AG20443 (cell line): ENCODE measurements at regions not wholly inside any gene's neighbourhood (a gene's known extent, or its start where the extent isn't known, plus 50 kb on each side); places are given as distances from the start of the nearest gene placed in this dataset.
"Not testable (repeated sequence)": the region's sequence is repeated elsewhere in the genome, so short reads cannot be mapped to it uniquely, and the experiment has no call there.

Source experiments
- DNase-seq: peaks from one replicate; pipeline ENCODE4 v3.0.0; 2012; ENCODE audit warnings: low spot score, mixed read lengths

GRCh38 chr13:75178436-75178835 is 303.5 kb downstream of the TBC1D4 start:
- DNase-seq, result no peak

GRCh38 chr13:75175575-75175974 is 306.4 kb downstream of the TBC1D4 start:
- DNase-seq, result no peak

GRCh38 chr13:75175097-75175496 is 306.9 kb downstream of the TBC1D4 start:
- DNase-seq, result not testable (repeated sequence)

DNA sequence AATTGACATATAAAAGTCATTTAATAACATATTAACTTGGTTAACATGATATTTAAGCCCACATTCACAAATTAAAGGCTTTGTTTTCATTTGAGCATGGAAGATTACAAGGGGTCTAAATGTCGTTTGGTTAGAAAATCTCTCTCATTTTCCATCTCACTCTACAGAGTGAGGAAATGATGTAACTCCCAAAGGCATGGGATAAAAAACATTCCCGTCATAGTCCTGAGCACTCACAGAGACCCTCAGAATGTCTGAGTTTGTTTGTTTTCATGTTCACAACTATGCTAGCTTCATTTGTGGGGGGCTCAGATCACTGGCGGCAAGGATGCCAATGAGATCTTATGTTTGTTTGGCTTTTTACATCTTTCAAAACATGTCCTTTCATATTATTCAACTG is 307.5 kb downstream of the TBC1D4 start:
- DNase-seq, result no peak

DNA sequence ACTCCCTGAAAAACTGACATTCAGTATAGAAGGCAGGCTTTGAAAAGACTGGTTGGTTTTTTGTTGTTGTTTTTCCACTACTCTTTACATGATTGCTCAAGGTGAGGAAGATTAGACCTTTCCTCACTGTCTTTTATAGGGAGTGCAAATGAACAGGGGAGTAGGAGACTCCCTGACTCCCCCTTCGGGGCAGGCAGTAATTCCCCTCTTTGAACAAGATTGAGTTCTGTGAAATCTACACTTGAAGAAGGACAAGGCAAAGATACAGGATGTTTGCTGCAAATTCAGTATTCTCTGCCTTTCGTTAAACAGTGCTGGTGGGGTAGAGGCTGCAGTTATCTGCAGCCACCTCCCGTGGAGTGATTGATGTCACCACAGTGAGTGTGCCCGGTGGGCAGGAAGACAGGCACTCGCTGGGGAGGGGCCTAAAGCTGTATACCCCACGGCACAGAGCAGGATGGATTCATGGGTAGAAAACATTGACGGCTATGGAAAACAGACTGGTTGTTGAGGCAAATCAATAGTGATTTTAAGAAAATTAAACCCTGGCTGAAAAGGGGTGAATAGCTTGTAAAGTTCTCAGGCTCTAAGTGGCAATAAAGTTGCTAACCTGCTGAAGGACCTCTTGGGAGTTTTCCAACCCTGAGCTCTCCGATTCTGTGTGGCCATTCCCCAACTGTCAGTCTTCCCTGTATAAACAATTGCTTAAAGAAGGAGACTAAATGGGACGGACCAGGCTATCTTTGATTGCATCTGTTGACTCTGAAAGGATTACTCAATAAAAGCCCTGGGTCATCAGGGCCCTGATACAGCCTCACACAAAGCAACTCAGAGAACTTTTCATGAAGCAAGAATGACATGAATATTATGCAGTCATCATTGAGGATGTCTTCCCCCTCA is 308.3 kb downstream of the TBC1D4 start:
- no peak for DNase-seq

DNA sequence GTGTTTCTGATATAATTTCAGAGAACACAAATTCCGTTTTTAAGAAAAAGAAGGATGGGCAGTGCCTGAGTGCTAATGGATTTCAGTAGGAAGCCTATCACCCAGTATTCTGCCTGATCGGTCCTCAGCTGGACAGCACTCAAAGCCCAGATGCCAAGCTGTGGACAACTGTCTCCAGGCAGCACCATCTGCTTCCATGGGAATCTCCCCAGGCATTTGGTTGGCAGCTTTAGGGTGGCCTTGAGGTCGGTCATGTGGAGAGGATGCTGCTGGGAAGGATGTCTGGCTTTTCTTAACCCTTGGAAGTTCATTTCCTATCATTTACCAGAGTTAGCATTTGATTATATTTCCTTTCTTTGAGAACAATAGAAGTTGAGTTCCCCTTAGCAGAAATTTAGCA is 311.7 kb downstream of the TBC1D4 start:
- DNase-seq, result no peak

DNA sequence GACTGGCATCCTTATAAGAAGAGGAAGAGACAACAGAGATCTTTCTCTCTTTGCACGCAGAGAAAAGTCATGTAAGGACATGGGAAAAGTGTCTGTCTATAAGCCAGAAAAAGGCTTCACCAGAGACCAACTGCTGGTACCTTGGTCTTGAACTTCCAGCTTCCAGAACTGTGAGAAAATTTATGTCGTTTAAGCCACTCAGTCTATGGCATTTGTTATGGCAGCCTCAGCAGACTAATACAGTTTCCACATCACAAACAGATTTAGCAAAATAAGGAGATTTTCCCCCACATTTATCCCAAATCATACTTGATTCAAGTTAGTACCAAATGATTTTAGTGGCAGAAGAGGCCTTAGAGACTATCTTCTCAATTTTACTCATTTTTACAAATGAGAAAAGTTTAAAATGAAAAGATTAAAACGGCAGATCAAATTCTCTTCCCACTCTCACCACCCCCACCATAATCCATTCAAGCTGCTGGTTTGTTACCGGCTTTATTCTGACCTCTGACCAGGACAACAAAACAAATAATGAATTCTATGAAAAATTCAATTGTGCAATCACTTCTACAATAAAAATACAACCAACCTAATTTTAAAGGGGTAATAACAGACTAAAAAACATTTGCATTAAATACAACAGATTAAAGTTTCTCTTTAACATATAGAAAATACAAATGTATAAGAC is 316.3 kb downstream of the TBC1D4 start:
- no peak for DNase-seq

DNA sequence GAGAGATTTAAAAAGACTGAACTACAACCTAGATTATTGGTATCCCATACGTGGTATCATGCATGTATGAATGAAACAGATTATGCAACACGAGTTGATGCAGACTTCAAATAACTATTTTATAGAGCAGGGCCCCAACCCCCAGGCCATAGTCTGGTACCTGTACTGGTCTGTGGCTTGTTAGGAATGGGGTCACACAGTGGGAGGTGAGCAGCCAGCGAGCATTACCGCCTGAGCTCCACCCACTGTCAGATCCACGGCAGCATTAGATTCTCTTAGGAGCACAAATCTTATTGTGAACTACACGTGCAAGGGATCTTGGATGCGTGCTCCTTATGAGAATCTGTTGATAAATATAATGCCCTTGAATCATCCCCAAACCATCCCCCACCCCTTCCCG is 320.2 kb downstream of the TBC1D4 start:
- no peak for DNase-seq

- DNase-seq, result no peak
These were observed 321.0 kb downstream of the TBC1D4 start for GRCh38 chr13:75160984-75161383.

- DNase-seq, result no peak
These were observed 327.6 kb downstream of the TBC1D4 start for GRCh38 chr13:75154331-75154730.

- DNase-seq, result peak; percentile 36
These were observed 328.1 kb downstream of the TBC1D4 start for GRCh38 chr13:75153834-75154233.

DNA sequence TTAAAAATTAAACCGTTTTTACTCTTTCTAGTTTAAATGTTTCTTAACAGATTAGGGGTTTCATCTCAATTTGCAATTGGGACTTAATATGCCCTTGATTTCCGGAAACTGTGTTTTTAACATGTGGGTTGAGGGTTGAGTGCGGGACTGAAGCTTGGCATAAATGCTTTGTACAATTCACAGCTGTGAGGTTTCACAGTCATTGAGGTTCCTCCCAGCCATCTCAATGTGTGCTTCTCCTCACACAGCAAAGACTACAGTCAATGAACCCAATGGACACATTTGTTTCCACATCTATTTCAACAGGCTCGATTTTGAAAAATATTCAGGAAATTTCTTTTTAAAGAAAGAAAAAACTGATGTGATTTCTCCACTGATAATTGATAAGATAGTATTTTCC is 328.6 kb downstream of the TBC1D4 start:
- no peak for DNase-seq

GRCh38 chr13:75151081-75151643 is 330.8 kb downstream of the TBC1D4 start:
- DNase-seq, result peak; percentile 35

DNA sequence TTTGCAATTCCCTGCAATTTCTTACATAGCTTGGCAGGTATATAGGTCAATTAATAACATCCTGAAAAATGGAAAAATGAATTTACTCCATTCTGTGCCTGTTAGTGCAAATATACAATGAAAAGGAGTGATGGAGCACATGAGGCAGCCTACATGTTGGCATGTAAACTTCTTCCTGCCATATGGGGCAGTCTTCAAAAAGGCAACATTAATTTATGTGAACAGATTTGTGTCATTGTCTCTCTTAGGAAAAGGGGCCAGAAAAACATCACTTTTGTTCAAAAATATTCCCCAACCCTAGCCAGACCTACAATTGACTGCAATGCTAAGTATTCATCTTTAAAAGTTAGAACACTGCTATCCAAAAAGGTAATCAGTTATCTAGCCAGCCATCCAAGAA is 332.2 kb downstream of the TBC1D4 start:
- no peak for DNase-seq

GRCh38 chr13:75147946-75148345 is 334.0 kb downstream of the TBC1D4 start:
- DNase-seq, result no peak

GRCh38 chr13:75146436-75146835 is 335.5 kb downstream of the TBC1D4 start:
- DNase-seq, result no peak

DNA sequence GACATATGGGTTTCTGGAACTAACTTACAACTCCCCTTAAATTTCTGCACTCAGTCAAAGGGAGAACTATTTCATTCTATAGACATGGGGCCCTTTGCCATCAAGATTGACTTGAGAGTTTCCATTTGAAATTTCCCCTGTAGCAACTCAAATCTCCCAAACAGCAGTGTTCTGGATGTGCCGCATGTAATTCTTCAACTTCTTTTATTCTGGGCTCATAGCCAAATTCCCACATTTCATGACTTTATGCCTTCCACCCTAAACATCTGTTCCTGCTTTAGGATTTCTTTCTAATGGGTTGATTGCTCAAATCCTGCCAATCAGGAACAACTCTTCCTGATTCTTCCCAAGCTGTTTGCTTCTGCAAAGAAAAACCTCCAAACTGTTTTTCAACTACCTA is 336.0 kb downstream of the TBC1D4 start:
- no peak for DNase-seq

DNA sequence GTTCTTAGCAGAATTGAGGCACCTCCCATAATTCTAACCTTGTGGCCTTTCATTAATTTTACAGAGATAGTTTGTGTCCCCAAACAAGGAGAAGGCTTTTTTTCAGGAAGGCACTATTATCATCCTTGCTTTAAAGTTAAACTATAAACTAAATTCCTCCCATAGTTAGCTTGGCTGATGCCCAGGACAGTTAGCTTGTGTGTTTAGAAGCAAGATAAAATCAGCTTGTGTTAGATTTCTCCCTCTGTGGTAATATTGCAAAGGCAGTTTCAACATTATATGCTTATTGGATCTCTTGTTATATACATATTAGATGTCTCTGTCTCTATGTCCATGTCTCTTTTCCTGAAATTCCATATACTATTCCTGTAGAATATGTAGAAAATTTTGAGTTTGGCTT is 342.7 kb downstream of the TBC1D4 start:
- no peak for DNase-seq

DNA sequence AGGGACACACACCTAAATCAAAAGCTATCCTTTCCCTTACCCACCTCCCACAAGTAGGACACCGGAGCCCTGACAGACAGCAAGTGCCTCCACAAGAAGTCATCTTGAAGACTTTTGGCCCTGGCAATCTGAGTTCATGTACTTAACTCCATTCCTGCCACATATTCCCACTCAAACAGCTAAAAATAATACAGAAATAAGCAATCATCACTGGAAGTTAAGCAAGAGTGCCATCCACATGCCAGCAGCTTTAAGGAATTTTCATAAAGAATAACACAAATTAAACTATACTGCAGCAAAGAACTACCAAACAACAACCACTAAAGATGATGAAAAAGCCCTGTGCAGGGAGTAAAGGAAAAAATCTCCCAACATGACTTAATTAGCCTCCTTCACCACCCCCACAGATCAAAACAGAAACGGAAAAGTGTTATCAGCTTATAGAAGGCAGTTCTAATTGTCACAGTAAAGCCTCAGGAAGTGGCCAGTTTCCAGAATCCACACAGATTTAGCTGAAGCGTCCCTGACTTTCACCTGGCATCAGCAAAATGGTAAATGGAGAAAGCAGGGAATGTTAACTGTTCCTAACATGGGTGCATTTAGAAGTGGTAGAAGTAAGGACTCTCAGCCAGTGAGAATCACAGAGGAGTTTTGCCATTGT is 343.9 kb downstream of the TBC1D4 start:
- no peak for DNase-seq

DNA sequence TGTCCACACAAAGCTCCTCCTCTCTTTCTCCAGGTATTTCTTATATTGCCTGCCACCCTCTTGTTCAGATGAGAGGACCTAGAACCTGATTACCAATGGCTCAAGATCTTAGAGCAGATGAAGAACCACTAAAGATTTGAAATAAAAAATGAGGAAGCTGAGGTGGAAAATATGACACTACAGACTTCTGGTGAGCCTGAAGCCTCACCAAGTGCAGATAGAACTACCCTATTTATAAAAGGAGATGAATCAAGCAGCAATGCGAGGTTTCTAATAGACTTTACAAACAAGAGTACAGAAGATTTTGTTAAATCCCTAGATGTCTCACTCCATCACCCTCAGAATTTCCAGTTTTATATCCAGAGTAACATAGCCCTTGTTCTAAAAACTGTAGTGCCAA is 345.8 kb downstream of the TBC1D4 start:
- no peak for DNase-seq

GRCh38 chr13:75135325-75135825 is 346.6 kb downstream of the TBC1D4 start:
- DNase-seq, result peak; percentile 57
